ENCODE measurements at regions not wholly inside any gene's neighbourhood (a gene's known extent, or its start where the extent isn't known, plus 50 kb on each side); places are given as distances from the start of the nearest gene placed in this dataset.

- ATAC-seq (no peak), DNase-seq (no peak)
- no peak overlapping the region for H3K4me3 ChIP-seq
- H3K27me3 ChIP-seq: peaks cover 0 to 12% of the 10 kb centered on the region in 2 donors
- H3K27ac ChIP-seq: no peak overlapping the region
- no peaks in the 10 kb centered on the region for H3K4me1 ChIP-seq
- TF ChIP-seq CTCF (IDR thresholded peaks at IDR 0.05): no peak
- H3K36me3 ChIP-seq: no peaks in the 10 kb centered on the region
- no peaks in the 10 kb centered on the region for H3K9me3 ChIP-seq
- intact Hi-C loops (cut with DNase I): no loop called here
Observed at GRCh38 chr2:173659509-173659908, 304.8 kb downstream of the CDCA7 start.

- no peaks in the 10 kb centered on the region for H3K36me3 ChIP-seq
- no peak overlapping the region for H3K4me3 ChIP-seq
- DNase-seq (no peak), ATAC-seq (no peak)
- no peaks in the 10 kb centered on the region for H3K9me3 ChIP-seq
- intact Hi-C loops (cut with DNase I): no loop called here
- H3K4me1 ChIP-seq: no peaks in the 10 kb centered on the region
- peaks cover 0 to 27% of the 10 kb centered on the region in 2 donors for H3K27me3 ChIP-seq
- H3K27ac ChIP-seq: no peak overlapping the region
- TF ChIP-seq CTCF (IDR thresholded peaks at IDR 0.05): no peak
Observed at GRCh38 chr2:173661586-173661985, 303.6 kb downstream of the SP3 start.

- Histone ChIP-seq H3K4me3 (no peak overlapping the region), H3K27me3 (peaks cover 0 to 27% of the 10 kb centered on the region in 2 donors), H3K9me3 (no peaks in the 10 kb centered on the region), H3K27ac (no peak overlapping the region), H3K36me3 (no peaks in the 10 kb centered on the region), H3K4me1 (no peaks in the 10 kb centered on the region)
- TF ChIP-seq CTCF (IDR thresholded peaks at IDR 0.05): no peak
- no peak for DNase-seq
- intact Hi-C loops (cut with DNase I): no loop called here
- ATAC-seq: no peak
Observed at GRCh38 chr2:173663353-173663752, 301.8 kb downstream of the SP3 start.

GRCh38 chr2:173663835-173664512 lies 301.2 kb downstream of the SP3 start:
- no peak overlapping the region for H3K27ac ChIP-seq

GRCh38 chr2:173664513-173664910 lies 300.7 kb downstream of the SP3 start:
- H3K4me3 ChIP-seq: no peak overlapping the region

More at GRCh38 chr2:173663835-173664512, 301.2 kb downstream of the SP3 start:
- intact Hi-C loops (cut with DNase I): no loop called here
- Histone ChIP-seq H3K27me3 (peaks cover 0 to 30% of the 10 kb centered on the region in 2 donors), H3K4me3 (no peak overlapping the region), H3K4me1 (no peaks in the 10 kb centered on the region), H3K9me3 (no peaks in the 10 kb centered on the region), H3K36me3 (no peaks in the 10 kb centered on the region)
- ATAC-seq: no peak
- no peak for DNase-seq
- TF ChIP-seq CTCF (IDR thresholded peaks at IDR 0.05): no peak

More at GRCh38 chr2:173664513-173664910, 300.7 kb downstream of the SP3 start:
- peaks cover 0 to 35% of the 10 kb centered on the region in 2 donors for H3K27me3 ChIP-seq
- ATAC-seq: no peak
- H3K4me1 ChIP-seq: no peaks in the 10 kb centered on the region
- no peak for TF ChIP-seq CTCF (IDR thresholded peaks at IDR 0.05)
- intact Hi-C loops (cut with DNase I): no loop called here
- no peak for DNase-seq
- no peaks in the 10 kb centered on the region for H3K9me3 ChIP-seq
- no peaks in the 10 kb centered on the region for H3K36me3 ChIP-seq
- H3K27ac ChIP-seq: no peak overlapping the region

All from left lung (tissue), 4 donors.